DND-41 (cell line): ENCODE measurements at regions not wholly inside any gene's neighbourhood (a gene's known extent, or its start where the extent isn't known, plus 50 kb on each side); places are given as distances from the start of the nearest gene placed in this dataset.

Experiments
- EZH2 ChIP-seq: IDR thresholded peaks from 3 replicates; pipeline ENCODE4 v1.6.1; 2012; ENCODE audit warnings: borderline replicate concordance, low read depth, mild to moderate bottlenecking, moderate library complexity, low read length, inconsistent platforms; ENCODE audit not compliant: severe bottlenecking
- TF ChIP-seq, protein P1 (sequence below): IDR thresholded peaks from 2 replicates; pipeline ENCODE4 v1.5.1; 2012; ENCODE audit warnings: borderline replicate concordance, low read length, moderate library complexity, mild to moderate bottlenecking; ENCODE audit not compliant: poor library complexity, severe bottlenecking; ENCODE audit errors: extremely low read depth

DNA sequence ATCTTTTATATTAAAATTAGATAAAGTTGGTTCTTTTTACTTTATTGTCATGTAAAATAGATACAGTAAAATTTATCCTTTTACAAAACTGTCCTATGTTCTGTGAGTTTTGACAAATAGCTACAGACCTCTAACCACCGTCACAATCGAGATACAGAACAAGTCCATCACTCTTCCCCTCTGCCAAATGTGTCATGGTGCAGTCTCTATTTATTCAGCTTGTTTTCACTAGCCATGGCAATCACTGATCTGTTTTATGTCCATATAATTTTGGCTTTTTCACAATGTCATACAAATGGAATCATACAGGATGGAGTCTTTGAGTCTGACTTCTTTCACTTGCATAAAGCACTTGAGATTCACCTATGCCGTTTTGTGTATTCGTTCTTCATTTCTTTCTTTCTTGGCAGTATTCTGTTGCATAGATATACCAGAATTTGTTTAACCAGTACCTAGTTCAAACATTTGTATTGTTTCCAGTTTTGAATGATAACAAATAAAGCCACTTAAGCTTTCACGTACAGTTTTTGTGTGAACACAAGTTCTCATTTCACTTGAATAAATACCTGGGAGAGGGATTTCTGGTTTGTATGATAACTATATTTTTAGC lies 273.2 kb upstream of the MPDZ start:
- TF ChIP-seq, protein P1, sequence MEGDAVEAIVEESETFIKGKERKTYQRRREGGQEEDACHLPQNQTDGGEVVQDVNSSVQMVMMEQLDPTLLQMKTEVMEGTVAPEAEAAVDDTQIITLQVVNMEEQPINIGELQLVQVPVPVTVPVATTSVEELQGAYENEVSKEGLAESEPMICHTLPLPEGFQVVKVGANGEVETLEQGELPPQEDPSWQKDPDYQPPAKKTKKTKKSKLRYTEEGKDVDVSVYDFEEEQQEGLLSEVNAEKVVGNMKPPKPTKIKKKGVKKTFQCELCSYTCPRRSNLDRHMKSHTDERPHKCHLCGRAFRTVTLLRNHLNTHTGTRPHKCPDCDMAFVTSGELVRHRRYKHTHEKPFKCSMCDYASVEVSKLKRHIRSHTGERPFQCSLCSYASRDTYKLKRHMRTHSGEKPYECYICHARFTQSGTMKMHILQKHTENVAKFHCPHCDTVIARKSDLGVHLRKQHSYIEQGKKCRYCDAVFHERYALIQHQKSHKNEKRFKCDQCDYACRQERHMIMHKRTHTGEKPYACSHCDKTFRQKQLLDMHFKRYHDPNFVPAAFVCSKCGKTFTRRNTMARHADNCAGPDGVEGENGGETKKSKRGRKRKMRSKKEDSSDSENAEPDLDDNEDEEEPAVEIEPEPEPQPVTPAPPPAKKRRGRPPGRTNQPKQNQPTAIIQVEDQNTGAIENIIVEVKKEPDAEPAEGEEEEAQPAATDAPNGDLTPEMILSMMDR = no peak
- TF ChIP-seq EZH2 = no peak
